GM13977 (cell line): ENCODE measurements at regions not wholly inside any gene's neighbourhood (a gene's known extent, or its start where the extent isn't known, plus 50 kb on each side); places are given as distances from the start of the nearest gene placed in this dataset.

Experiments
- DNase-seq: peaks from one replicate; pipeline ENCODE4 v3.0.0; 2012; ENCODE audit warnings: low spot score
- CTCF ChIP-seq: IDR thresholded peaks from 2 replicates; pipeline ENCODE4 v1.5.1; 2012; ENCODE audit warnings: mild to moderate bottlenecking, control low read depth; ENCODE audit not compliant: insufficient read depth; ENCODE audit errors: extremely low read depth, missing control alignments
- in situ Hi-C: fragments of 300-500 bp; cut with MboI; formaldehyde crosslinking; loops from one replicate; pipeline ENCODE4 v1.12.0; 2022; ENCODE audit warnings: low sequenced_read_pairs, low pct_unique_long_range_greater_than_20kb, mixed read lengths, inconsistent platforms; ENCODE audit not compliant: unreplicated experiment

- TF ChIP-seq CTCF, result no peak
- in situ Hi-C loops, result no loop called here
- DNase-seq, result no peak
These were observed 99.8 kb downstream of the BTG1 start for GRCh38 chr12:92045852-92046251.

DNA sequence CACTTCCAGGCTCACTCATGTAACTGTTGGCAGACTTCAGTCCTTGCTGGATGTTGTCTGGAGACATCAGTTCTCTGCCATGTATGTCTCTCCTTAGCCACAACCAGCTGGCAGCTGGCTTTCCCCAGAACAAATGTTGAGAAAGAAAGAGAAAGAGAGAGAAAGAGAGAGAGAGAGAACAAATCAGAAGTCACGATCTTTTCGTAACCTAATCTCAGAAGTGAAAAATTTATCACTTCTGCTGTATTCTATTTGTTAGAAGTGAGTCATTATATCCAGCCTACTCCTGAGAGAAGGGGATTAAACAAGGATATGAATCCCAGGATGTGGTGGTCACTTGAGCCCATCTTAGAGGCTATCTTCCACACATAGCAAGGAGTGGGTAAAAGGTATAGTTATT lies 101.2 kb downstream of the BTG1 start:
- no peak for DNase-seq
- in situ Hi-C loops, result no loop called here
- TF ChIP-seq CTCF, result no peak

DNA sequence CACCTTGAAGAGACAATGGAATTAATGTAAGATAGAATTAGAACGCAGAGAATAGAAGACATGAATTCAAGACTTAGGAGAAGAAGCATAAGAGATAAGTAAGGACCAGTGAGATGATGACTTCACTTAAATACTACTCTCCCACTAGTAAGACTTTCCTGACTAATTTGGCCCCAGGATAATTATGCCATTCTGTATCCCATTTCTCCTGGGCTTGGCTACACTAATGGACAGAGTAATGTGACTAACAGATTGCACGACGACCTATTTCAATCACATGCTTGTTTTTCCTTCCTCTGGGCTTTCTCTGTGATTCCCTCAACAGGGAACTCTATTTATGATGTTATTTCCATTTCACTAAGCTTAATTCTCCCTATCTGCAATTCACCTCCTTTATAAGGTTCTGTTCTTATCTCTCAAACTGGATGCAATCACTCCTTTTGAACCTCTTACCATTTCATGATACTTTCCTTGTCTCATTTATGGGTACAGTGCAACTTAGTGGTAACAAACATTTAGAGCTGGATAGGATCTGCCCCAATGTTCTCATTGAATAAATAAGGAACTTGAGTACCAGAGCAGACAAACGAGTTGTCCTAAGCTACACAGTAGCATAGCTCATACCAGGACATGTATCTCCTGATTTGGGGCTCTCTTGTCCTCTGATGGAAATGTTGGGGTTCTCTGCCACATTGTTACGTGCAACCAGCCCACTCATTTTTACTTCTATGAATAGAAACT lies 102.7 kb downstream of the BTG1 start:
- no peak for TF ChIP-seq CTCF
- no peak for DNase-seq
- in situ Hi-C loops, result no loop called here

GRCh38 chr12:92041742-92042141 lies 103.9 kb downstream of the BTG1 start:
- no peak for DNase-seq
- in situ Hi-C loops, result no loop called here
- no peak for TF ChIP-seq CTCF

DNA sequence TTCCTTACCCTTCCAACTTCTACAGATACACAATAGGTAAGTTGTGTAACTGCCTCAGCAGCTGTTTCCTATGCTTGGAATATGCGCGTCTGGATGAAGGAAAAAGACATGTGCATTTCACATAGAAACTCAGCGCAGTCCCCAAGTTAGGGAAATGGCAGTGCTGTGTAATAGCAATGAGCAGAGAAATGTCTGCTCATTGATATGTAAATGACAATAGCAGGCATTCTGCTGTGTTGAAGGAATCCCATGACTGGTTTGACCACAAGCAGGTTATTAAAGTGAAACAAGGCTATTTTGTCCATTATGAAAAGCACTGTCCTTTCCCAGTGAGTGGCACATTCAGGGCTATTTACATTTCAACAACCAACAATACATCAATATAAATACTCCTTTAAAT lies 106.6 kb downstream of the BTG1 start:
- in situ Hi-C loops, result no loop called here
- TF ChIP-seq CTCF, result no peak
- no peak for DNase-seq

DNA sequence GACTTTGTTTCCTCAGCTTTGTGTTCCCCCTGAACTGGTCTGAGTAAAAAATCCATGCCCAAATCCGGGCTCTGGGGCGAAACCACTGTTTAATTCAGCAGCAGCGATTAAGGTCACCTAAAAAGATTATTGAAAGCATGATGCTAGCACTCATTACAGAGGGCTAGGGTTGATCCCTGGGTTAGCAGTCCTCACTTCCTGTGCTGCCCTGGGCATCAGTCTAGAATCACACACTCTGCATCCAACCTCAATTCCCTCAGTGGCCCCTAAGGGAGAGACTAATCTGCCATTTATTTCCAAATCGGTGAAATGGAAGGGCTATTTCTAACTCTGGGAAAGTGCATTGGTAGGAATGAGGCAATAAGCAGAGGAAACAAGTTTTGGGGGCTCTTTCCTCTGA lies 107.2 kb downstream of the BTG1 start:
- TF ChIP-seq CTCF, result no peak
- DNase-seq, result no peak
- in situ Hi-C loops, result no loop called here
